Body of pancreas (tissue), 4 donors: ENCODE measurements at regions not wholly inside any gene's neighbourhood (a gene's known extent, or its start where the extent isn't known, plus 50 kb on each side); places are given as distances from the start of the nearest gene placed in this dataset.

Source experiments
- ATAC-seq: fragments of 150-250 bp; one replicate; pipeline ENCODE4 v1.9.1; 2016
- DNase-seq, 4 donors: peaks; one replicate each; pipeline ENCODE4 v3.0.0-alpha.2; 2019
- H3K27ac ChIP-seq, 4 donors: fragments of 200-600 bp; sonication (generic); 1 replicate in 3 of 4; 2 replicates in 1 of 4; pipeline versions ENCODE4 v1.5.1 to v1.6.1; 2016 to 2019; ENCODE audit warnings: mild to moderate bottlenecking in 1 of 4, mixed read lengths in 1 of 4, moderate library complexity in 1 of 4
- H3K27me3 ChIP-seq, 2 donors: fragments of 200-600 bp; sonication (generic); one replicate each; pipeline ENCODE4 v1.6.0; 2016; ENCODE audit warnings: mild to moderate bottlenecking in 1 of 2
- H3K36me3 ChIP-seq, 2 donors: fragments of 200-600 bp; sonication (generic); replicated peaks in 1 of 2; 2 replicates each; pipeline ENCODE4 v1.5.1; 2016; ENCODE audit warnings: low read depth in 2 of 2; ENCODE audit not compliant: insufficient read depth in 1 of 2
- H3K4me1 ChIP-seq: fragments of 200-600 bp; sonication (generic); one replicate; pipeline ENCODE4 v1.6.0; 2016
- H3K4me3 ChIP-seq, 2 donors: fragments of 200-600 bp; sonication (generic); 1 replicate in 1 of 2; 2 replicates in 1 of 2; pipeline ENCODE4 v1.5.1; 2016 to 2019
- H3K9me3 ChIP-seq, 3 donors: fragments of 200-600 bp; sonication (generic); 1 replicate in 2 of 3; 2 replicates in 1 of 3; pipeline ENCODE4 v1.5.1; 2016
- POLR2A ChIP-seq, 3 donors: fragments of 450-650 bp; IDR thresholded peaks; one replicate each; pipeline ENCODE4 v1.6.1; 2016; ENCODE audit warnings: antibody characterized with exemption in 3 of 3, mild to moderate bottlenecking in 2 of 3
- WGBS, 2 donors: methylation state at CpG; one replicate each; pipeline ENCODE4 v1.1.5; 2017; 5-methylcytosine and 5-hydroxymethylcytosine counted together
- intact Hi-C: fragments of 100-400 bp; cut with DNase I; formaldehyde crosslinking; loops from one replicate; pipeline ENCODE4 v1.15.1; 2023
- TF ChIP-seq, protein P1 (sequence below), 7 experiments: fragments of 450-650 bp in 4 of 7; fragments of 200-600 bp in 3 of 7; sonication (generic) in 3 of 7; IDR thresholded peaks; one replicate each; pipeline ENCODE4 v1.5.1; 2016 to 2019; ENCODE audit warnings: antibody characterized with exemption in 7 of 7

DNA sequence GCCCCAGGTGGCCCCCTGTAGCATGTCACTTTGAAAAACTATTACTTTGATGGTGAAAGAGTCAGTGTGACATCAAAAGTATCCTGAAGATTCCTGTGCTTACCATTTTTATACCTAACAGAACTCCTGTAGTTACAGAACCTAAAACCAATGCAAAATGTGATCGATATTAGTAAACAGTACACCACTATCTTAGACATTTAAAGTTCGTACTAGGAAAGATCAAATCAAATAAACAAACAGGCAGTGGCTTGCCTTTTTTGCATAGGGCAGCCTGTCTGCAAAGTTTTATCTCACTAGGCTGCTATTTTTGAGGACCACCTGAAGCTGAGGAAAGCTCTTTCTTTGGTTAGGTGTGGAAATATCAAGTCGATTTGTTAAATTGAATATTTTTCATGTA lies 944.0 kb upstream of the CITED2 start:
- intact Hi-C loops, result no loop called here
- ATAC-seq, result no peak

DNA sequence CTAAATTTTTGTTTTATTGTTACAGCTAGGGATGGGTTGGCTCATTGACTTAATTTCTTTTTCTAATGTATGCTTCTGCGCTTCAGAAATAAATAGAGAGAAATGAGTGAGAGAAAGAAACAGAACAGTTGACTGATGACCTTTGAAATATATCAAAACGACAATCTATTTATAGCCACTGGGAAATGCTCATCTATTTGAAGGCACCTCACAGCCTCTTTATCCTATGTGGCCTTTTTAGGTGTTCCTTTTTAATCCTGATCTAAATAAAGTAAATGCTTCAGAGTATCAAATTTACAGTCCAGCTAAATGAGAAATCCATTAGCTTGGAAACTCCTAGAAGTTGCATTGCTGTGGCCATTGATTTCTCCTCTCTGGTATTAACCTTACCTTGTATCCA lies 943.5 kb upstream of the CITED2 start:
- WGBS, 2 donors, result 76 to 78% methylated on average over 2 of the region's 2 CpGs
- H3K36me3 ChIP-seq, result no peaks in the 10 kb centered on the region
- peaks cover 8% of the 10 kb centered on the region for H3K4me1 ChIP-seq
- ATAC-seq (no peak), DNase-seq (no peak)
- no peak overlapping the region for H3K4me3 ChIP-seq
- no peak overlapping the region for H3K27ac ChIP-seq
- TF ChIP-seq, protein P1, sequence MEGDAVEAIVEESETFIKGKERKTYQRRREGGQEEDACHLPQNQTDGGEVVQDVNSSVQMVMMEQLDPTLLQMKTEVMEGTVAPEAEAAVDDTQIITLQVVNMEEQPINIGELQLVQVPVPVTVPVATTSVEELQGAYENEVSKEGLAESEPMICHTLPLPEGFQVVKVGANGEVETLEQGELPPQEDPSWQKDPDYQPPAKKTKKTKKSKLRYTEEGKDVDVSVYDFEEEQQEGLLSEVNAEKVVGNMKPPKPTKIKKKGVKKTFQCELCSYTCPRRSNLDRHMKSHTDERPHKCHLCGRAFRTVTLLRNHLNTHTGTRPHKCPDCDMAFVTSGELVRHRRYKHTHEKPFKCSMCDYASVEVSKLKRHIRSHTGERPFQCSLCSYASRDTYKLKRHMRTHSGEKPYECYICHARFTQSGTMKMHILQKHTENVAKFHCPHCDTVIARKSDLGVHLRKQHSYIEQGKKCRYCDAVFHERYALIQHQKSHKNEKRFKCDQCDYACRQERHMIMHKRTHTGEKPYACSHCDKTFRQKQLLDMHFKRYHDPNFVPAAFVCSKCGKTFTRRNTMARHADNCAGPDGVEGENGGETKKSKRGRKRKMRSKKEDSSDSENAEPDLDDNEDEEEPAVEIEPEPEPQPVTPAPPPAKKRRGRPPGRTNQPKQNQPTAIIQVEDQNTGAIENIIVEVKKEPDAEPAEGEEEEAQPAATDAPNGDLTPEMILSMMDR (IDR thresholded peaks at IDR 0.05), result no peak
- TF ChIP-seq POLR2A (IDR thresholded peaks at IDR 0.05), result no peak
- no peaks in the 10 kb centered on the region for H3K9me3 ChIP-seq
- intact Hi-C loops, result no loop called here
- no peaks in the 10 kb centered on the region for H3K27me3 ChIP-seq

More for the DNA sequence above, 944.0 kb upstream of the CITED2 start:
- H3K4me3 ChIP-seq, result no peak overlapping the region
- no peaks in the 10 kb centered on the region for H3K27me3 ChIP-seq
- no peaks in the 10 kb centered on the region for H3K36me3 ChIP-seq
- H3K27ac ChIP-seq, result no peak overlapping the region
- no peaks in the 10 kb centered on the region for H3K9me3 ChIP-seq
- peaks cover 8% of the 10 kb centered on the region for H3K4me1 ChIP-seq
- 72 to 81% methylated on average over 3 of the region's 3 CpGs for WGBS, 2 donors
- DNase-seq, result no peak
- no peak for TF ChIP-seq POLR2A (IDR thresholded peaks at IDR 0.05)

DNA sequence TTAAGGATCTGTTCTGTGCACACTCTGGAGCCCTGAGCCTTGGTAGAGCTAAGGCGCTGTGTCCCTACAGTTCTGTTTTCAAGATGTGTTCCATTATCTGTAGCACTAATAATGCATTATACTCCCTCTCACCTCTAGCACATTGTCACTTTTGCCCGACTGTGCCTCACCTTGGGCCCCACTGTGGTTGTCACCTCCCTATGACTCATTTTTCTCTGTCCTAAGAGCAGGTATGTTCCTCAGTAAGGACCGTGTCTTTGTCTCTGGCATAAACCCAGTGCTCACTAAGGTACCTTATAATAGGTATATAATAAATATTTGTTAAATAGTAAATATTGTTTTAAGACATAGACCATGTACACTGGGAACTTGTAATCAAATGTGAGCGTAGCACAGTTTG lies 942.5 kb upstream of the CITED2 start:
- no peaks in the 10 kb centered on the region for H3K9me3 ChIP-seq
- DNase-seq (no peak), ATAC-seq (no peak)
- intact Hi-C loops, result no loop called here
- no peak for TF ChIP-seq POLR2A (IDR thresholded peaks at IDR 0.05)
- TF ChIP-seq, protein P1 (IDR thresholded peaks at IDR 0.05), result no peak
- peaks cover 8% of the 10 kb centered on the region for H3K4me1 ChIP-seq
- H3K4me3 ChIP-seq, result no peak overlapping the region
- H3K27me3 ChIP-seq, result no peaks in the 10 kb centered on the region
- no peak overlapping the region for H3K27ac ChIP-seq
- no peaks in the 10 kb centered on the region for H3K36me3 ChIP-seq
- 88 to 89% methylated on average over 4 of the region's 4 CpGs for WGBS, 2 donors

DNA sequence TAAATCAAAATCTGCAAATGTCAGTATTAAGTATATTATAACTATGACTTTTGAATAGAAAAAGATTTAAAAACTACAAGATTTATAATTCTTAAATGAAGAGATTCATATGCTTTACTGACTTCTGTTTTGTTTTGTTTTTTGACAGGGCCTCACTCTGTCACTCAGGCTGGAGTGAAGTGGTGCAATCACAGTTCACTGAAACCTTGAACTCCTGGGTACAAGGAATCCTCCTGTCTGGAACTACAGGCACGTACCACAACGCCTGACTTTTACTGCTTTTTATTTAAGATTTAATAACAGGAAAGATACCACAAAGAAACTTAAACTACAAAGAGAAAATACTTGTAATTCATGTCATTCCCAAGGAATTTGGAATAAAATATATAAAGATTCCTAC lies 940.2 kb upstream of the CITED2 start:
- H3K9me3 ChIP-seq, result no peaks in the 10 kb centered on the region
- H3K36me3 ChIP-seq, result no peaks in the 10 kb centered on the region
- 72% methylated on average over 2 of the region's 2 CpGs for WGBS, 2 donors
- H3K4me3 ChIP-seq, result no peak overlapping the region
- TF ChIP-seq, protein P1 (IDR thresholded peaks at IDR 0.05), result no peak
- no peak for TF ChIP-seq POLR2A (IDR thresholded peaks at IDR 0.05)
- intact Hi-C loops, result no loop called here
- ATAC-seq (no peak), DNase-seq (no peak)
- peaks cover 8% of the 10 kb centered on the region for H3K4me1 ChIP-seq
- H3K27me3 ChIP-seq, result no peaks in the 10 kb centered on the region
- H3K27ac ChIP-seq, result no peak overlapping the region

DNA sequence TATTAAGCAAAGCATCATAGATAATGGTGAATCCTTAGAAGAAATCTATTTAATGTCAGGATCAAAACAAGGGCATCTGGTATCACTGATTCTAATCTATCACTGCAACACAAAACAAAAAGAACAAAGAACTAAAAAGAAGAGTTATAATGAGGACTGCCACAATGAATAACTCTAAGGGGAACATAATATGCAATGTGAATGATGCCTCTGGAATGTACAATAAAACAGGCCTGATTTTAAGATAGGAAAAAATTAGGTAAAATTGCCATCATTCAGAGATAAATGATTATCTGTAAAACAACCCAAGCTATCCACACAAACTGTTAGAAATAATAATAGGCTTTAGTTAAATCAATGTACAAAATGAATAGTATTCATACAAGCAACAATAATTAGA lies 936.7 kb upstream of the CITED2 start:
- no peak for ATAC-seq
- no peak for DNase-seq
- H3K27ac ChIP-seq, result no peak overlapping the region
- no peaks in the 10 kb centered on the region for H3K27me3 ChIP-seq
- H3K4me3 ChIP-seq, result no peak overlapping the region
- intact Hi-C loops, result no loop called here
- H3K9me3 ChIP-seq, result no peaks in the 10 kb centered on the region
- H3K4me1 ChIP-seq, result no peaks in the 10 kb centered on the region
- no peak for TF ChIP-seq POLR2A (IDR thresholded peaks at IDR 0.05)
- TF ChIP-seq, protein P1 (IDR thresholded peaks at IDR 0.05), result no peak
- no peaks in the 10 kb centered on the region for H3K36me3 ChIP-seq
